HFFc6 (cell line): ENCODE measurements at regions not wholly inside any gene's neighbourhood (a gene's known extent, or its start where the extent isn't known, plus 50 kb on each side); places are given as distances from the start of the nearest gene placed in this dataset.

Experiments used
- DNase-seq: peaks from one replicate; pipeline ENCODE4 v3.0.0-alpha.2; 2018
- H3K27ac Mint-ChIP-seq: 2 replicates; pipeline ENCODE4 v1.8.0; 2020; ENCODE audit warnings: mild to moderate bottlenecking, mixed read lengths
- H3K27me3 Mint-ChIP-seq: 2 replicates; pipeline ENCODE4 v1.8.0; 2021; ENCODE audit warnings: mild to moderate bottlenecking, moderate library complexity, mixed read lengths; ENCODE audit not compliant: insufficient read depth
- H3K36me3 Mint-ChIP-seq: 2 replicates; pipeline ENCODE4 v1.8.0; 2021; ENCODE audit warnings: low read depth, mixed read lengths
- H3K4me1 Mint-ChIP-seq: 2 replicates; pipeline ENCODE4 v1.8.0; 2020; ENCODE audit warnings: low read depth, mixed read lengths
- H3K4me3 Mint-ChIP-seq: 2 replicates; pipeline ENCODE4 v1.8.0; 2020; ENCODE audit warnings: mild to moderate bottlenecking, moderate library complexity, mixed read lengths
- H3K9me3 Mint-ChIP-seq: 2 replicates; pipeline ENCODE4 v1.8.0; 2020; ENCODE audit warnings: mild to moderate bottlenecking, mixed read lengths
- CTCF ChIP-seq: fragments of 200-600 bp; sonication (generic); IDR thresholded peaks from 2 replicates; pipeline ENCODE4 v1.5.0; 2021; ENCODE audit warnings: antibody characterized with exemption, mild to moderate bottlenecking

- Mint-ChIP-seq H3K36me3 (no peaks in the 10 kb centered on the region), H3K9me3 (peaks cover 13% of the 10 kb centered on the region), H3K4me1 (no peaks in the 10 kb centered on the region), H3K27me3 (no peaks in the 10 kb centered on the region), H3K27ac (no peak overlapping the region), H3K4me3 (no peak overlapping the region)
- no peak for TF ChIP-seq CTCF
- no peak for DNase-seq
These were observed 1517.5 kb upstream of the PIK3C3 start for GRCh38 chr18:40437517-40437916.

- Mint-ChIP-seq H3K36me3 (no peaks in the 10 kb centered on the region), H3K27me3 (no peaks in the 10 kb centered on the region; the same call in 1 of the 2 replicates), H3K4me3 (no peak overlapping the region), H3K4me1 (no peaks in the 10 kb centered on the region), H3K9me3 (peaks cover 17% of the 10 kb centered on the region; the same call in 1 of the 2 replicates), H3K27ac (no peak overlapping the region)
- TF ChIP-seq CTCF, result no peak
- no peak for DNase-seq
These were observed 1523.7 kb upstream of the PIK3C3 start for GRCh38 chr18:40431071-40431985.

- Mint-ChIP-seq H3K4me3 (no peak overlapping the region), H3K36me3 (no peaks in the 10 kb centered on the region), H3K27ac (no peak overlapping the region), H3K9me3 (peaks cover 34% of the 10 kb centered on the region), H3K27me3 (peaks cover 2% of the 10 kb centered on the region; the same call in 1 of the 2 replicates), H3K4me1 (no peaks in the 10 kb centered on the region)
- DNase-seq, result no peak
- no peak for TF ChIP-seq CTCF
These were observed 1531.7 kb upstream of the PIK3C3 start for GRCh38 chr18:40423291-40423690.

GRCh38 chr18:40420675-40421074, 1534.4 kb upstream of the PIK3C3 start:
- H3K27me3 Mint-ChIP-seq, result peaks cover 2% of the 10 kb centered on the region; the same call in 1 of the 2 replicates
- peaks cover 37% of the 10 kb centered on the region for H3K9me3 Mint-ChIP-seq
- no peak overlapping the region for H3K4me3 Mint-ChIP-seq
- no peak for DNase-seq
- H3K27ac Mint-ChIP-seq, result no peak overlapping the region
- H3K36me3 Mint-ChIP-seq, result no peaks in the 10 kb centered on the region
- no peak for TF ChIP-seq CTCF
- H3K4me1 Mint-ChIP-seq, result no peaks in the 10 kb centered on the region

- H3K9me3 Mint-ChIP-seq, result peaks cover 42% of the 10 kb centered on the region
- H3K4me3 Mint-ChIP-seq, result no peak overlapping the region
- H3K27me3 Mint-ChIP-seq, result peaks cover 2% of the 10 kb centered on the region; the same call in 1 of the 2 replicates
- no peak overlapping the region for H3K27ac Mint-ChIP-seq
- TF ChIP-seq CTCF, result no peak
- no peaks in the 10 kb centered on the region for H3K4me1 Mint-ChIP-seq
- H3K36me3 Mint-ChIP-seq, result no peaks in the 10 kb centered on the region
- DNase-seq, result no peak
These were observed 1537.5 kb upstream of the PIK3C3 start for GRCh38 chr18:40417501-40417900.
